H1 (cell line): ENCODE measurements at regions not wholly inside any gene's neighbourhood (a gene's known extent, or its start where the extent isn't known, plus 50 kb on each side); places are given as distances from the start of the nearest gene placed in this dataset.
A peak's percentile ranks its signal among the peaks of the same experiment; 100 is the strongest.

Experiments used
- CTCF ChIA-PET: fragments of 300-600 bp; sonication (Branson Sonifier 250); formaldehyde crosslinking; loops from one replicate; lab custom pipeline; 2021; ENCODE audit not compliant: partially characterized antibody; lab: Charles Lee
- POLR2A ChIA-PET: fragments of 300-600 bp; sonication (Branson Sonifier 250); formaldehyde crosslinking; loops from one replicate; lab custom pipeline; 2021; ENCODE audit warnings: inconsistent platforms; ENCODE audit not compliant: partially characterized antibody; lab: Charles Lee
- DNase-seq, 2 experiments: peaks; one replicate each; pipeline versions ENCODE4 v3.0.0 to v3.0.0-alpha.2; 2010 to 2022; ENCODE audit warnings: low spot score in 2 of 2, low read depth in 1 of 2, mixed read lengths in 1 of 2
- FAIRE-seq: peaks from 2 replicates; lab custom pipeline; 2011; peaks lifted over from hg19 to GRCh38; lab: Jason Lieb, UNC
- H2AFZ ChIP-seq: 2 replicates; pipeline ENCODE4 v1.8.1; 2012; ENCODE audit warnings: low read length, inconsistent platforms
- H2AK5ac ChIP-seq: 2 replicates; pipeline ENCODE4 v1.6.1; 2013; ENCODE audit warnings: low read depth, low read length
- H2BK120ac ChIP-seq: replicated peaks from 2 replicates; pipeline ENCODE3; 2013; ENCODE audit warnings: low read depth, low read length, inconsistent platforms
- H2BK12ac ChIP-seq: 2 replicates; pipeline ENCODE4 v1.6.1; 2013; ENCODE audit warnings: low read depth, low read length
- H2BK15ac ChIP-seq: 2 replicates; pipeline ENCODE4 v1.6.1; 2013; ENCODE audit warnings: low read length
- H2BK20ac ChIP-seq: 2 replicates; pipeline ENCODE4 v1.6.1; 2013; ENCODE audit warnings: low read length
- H2BK5ac ChIP-seq: 2 replicates; pipeline ENCODE4 v1.6.1; 2013; ENCODE audit warnings: low read depth, low read length
- H3K14ac ChIP-seq: 2 replicates; pipeline ENCODE4 v1.6.1; 2013; ENCODE audit warnings: inconsistent platforms; ENCODE audit not compliant: insufficient read length
- H3K18ac ChIP-seq: 2 replicates; pipeline ENCODE4 v1.6.1; 2013; ENCODE audit warnings: low read length; ENCODE audit errors: extremely low read depth
- H3K23ac ChIP-seq: 2 replicates; pipeline ENCODE4 v1.6.1; 2013; ENCODE audit warnings: inconsistent platforms; ENCODE audit not compliant: insufficient read length
- H3K23me2 ChIP-seq: 2 replicates; pipeline ENCODE4 v1.6.1; 2013; ENCODE audit warnings: low read depth, low read length
- H3K27ac ChIP-seq: 2 replicates; pipeline ENCODE4 v1.6.1; 2011; ENCODE audit warnings: low read depth, low read length, inconsistent platforms
- H3K27me3 ChIP-seq, 4 experiments: replicated peaks in 1 of 4; 1 replicate in 1 of 4; 2 replicates in 3 of 4; pipeline versions ENCODE4 v1.6.1 to v1.8.1; 2011 to 2013; ENCODE audit warnings: low read length in 3 of 4, mild to moderate bottlenecking in 3 of 4, inconsistent platforms in 2 of 4, mixed read lengths in 2 of 4, moderate library complexity in 1 of 4; ENCODE audit not compliant: control insufficient read depth in 3 of 4, insufficient read depth in 3 of 4; ENCODE audit errors: extremely low read depth in 1 of 4
- H3K36me3 ChIP-seq, 4 experiments: 2 replicates each; pipeline versions ENCODE4 v1.6.1 to v1.8.1; 2011 to 2013; ENCODE audit warnings: mild to moderate bottlenecking in 4 of 4, low read length in 3 of 4, moderate library complexity in 2 of 4, control low read depth in 1 of 4, inconsistent platforms in 1 of 4; ENCODE audit not compliant: insufficient read depth in 4 of 4, control insufficient read depth in 2 of 4
- H3K4ac ChIP-seq: replicated peaks from 2 replicates; pipeline ENCODE3; 2013; ENCODE audit warnings: low read length, low read depth, mixed read lengths, inconsistent platforms; ENCODE audit not compliant: insufficient read length
- H3K4me1 ChIP-seq, 4 experiments: replicated peaks in 1 of 4; 1 replicate in 1 of 4; 2 replicates in 3 of 4; pipeline versions ENCODE4 v1.6.1 to v1.8.1; 2011 to 2013; ENCODE audit warnings: low read length in 3 of 4, inconsistent platforms in 2 of 4, mixed read lengths in 1 of 4; ENCODE audit not compliant: insufficient read depth in 4 of 4, control insufficient read depth in 3 of 4
- H3K4me2 ChIP-seq, 2 experiments: 2 replicates each; pipeline versions ENCODE4 v1.6.1 to v1.8.1; 2011 to 2013; ENCODE audit warnings: low read depth in 2 of 2, low read length in 2 of 2, control low read depth in 1 of 2, inconsistent platforms in 1 of 2, mild to moderate bottlenecking in 1 of 2; ENCODE audit not compliant: insufficient read depth in 1 of 2
- H3K4me3 ChIP-seq, 4 experiments: fragments of 200-600, 300-600 bp in 1 of 4; sonication (generic), shearing (Covaris generic), sonication (Bioruptor Twin) in 1 of 4; 2 replicates each; pipeline versions ENCODE4 v1.5.1 to v1.8.1; 2011 to 2016; ENCODE audit warnings: low read length in 4 of 4, low read depth in 3 of 4, control low read depth in 2 of 4, inconsistent platforms in 2 of 4, mild to moderate bottlenecking in 2 of 4, mixed read lengths in 1 of 4, moderate library complexity in 1 of 4; ENCODE audit not compliant: insufficient read depth in 2 of 4; ENCODE audit errors: extremely low read depth in 1 of 4
- H3K56ac ChIP-seq: replicated peaks from 2 replicates; pipeline ENCODE3; 2013; ENCODE audit warnings: low read depth, mild to moderate bottlenecking, mixed read lengths, low read length, inconsistent platforms; ENCODE audit not compliant: insufficient read length
- H3K79me1 ChIP-seq: 2 replicates; pipeline ENCODE4 v1.6.1; 2013; ENCODE audit warnings: low read depth, low read length, control low read depth
- H3K79me2 ChIP-seq, 2 experiments: 2 replicates each; pipeline versions ENCODE4 v1.6.1 to v1.8.1; 2012 to 2013; ENCODE audit warnings: low read length in 2 of 2, mild to moderate bottlenecking in 2 of 2, inconsistent platforms in 1 of 2; ENCODE audit not compliant: insufficient read depth in 2 of 2, control insufficient read depth in 1 of 2
- H3K9ac ChIP-seq, 4 experiments: replicated peaks in 1 of 4; 1 replicate in 1 of 4; 2 replicates in 3 of 4; pipeline versions ENCODE4 v1.6.1 to v1.8.1; 2011 to 2013; ENCODE audit warnings: low read depth in 3 of 4, low read length in 3 of 4, control low read depth in 2 of 4, mild to moderate bottlenecking in 2 of 4, moderate library complexity in 2 of 4, inconsistent platforms in 1 of 4; ENCODE audit errors: extremely low read depth in 1 of 4
- H3K9me3 ChIP-seq, 2 experiments: 2 replicates each; pipeline versions ENCODE4 v1.6.1 to v1.8.1; 2012 to 2013; ENCODE audit warnings: mild to moderate bottlenecking in 2 of 2, moderate library complexity in 2 of 2, control low read depth in 1 of 2, inconsistent platforms in 1 of 2, low read depth in 1 of 2, low read length in 1 of 2, mixed read lengths in 1 of 2; ENCODE audit not compliant: insufficient read depth in 2 of 2
- H4K20me1 ChIP-seq, 2 experiments: replicated peaks in 1 of 2; 2 replicates each; pipeline versions ENCODE3 to v1.8.1; 2011 to 2013; ENCODE audit warnings: inconsistent platforms in 2 of 2, low read length in 2 of 2, mild to moderate bottlenecking in 1 of 2; ENCODE audit not compliant: insufficient read depth in 2 of 2, control insufficient read depth in 1 of 2
- H4K5ac ChIP-seq: 2 replicates; pipeline ENCODE4 v1.6.1; 2013; ENCODE audit warnings: low read length, low read depth, mixed read lengths, inconsistent platforms; ENCODE audit not compliant: insufficient read length
- H4K8ac ChIP-seq: 2 replicates; pipeline ENCODE4 v1.8.0; 2013; ENCODE audit warnings: mild to moderate bottlenecking, moderate library complexity, low read length, inconsistent platforms; ENCODE audit not compliant: insufficient read depth; ENCODE audit errors: extremely low read depth
- H4K91ac ChIP-seq: replicated peaks from 2 replicates; pipeline ENCODE3; 2013; ENCODE audit warnings: low read length, mixed read lengths, inconsistent platforms; ENCODE audit not compliant: insufficient read length
- CHD1 ChIP-seq: IDR thresholded peaks from 2 replicates; pipeline ENCODE4 v1.6.1; 2012; ENCODE audit warnings: low read depth, low read length, improper control_type of control experiment
- CREB1 ChIP-seq: IDR thresholded peaks from 2 replicates; pipeline ENCODE4 v1.6.1; 2012; ENCODE audit warnings: inconsistent platforms
- EZH2 ChIP-seq: fragments of 200-600 bp; sonication (generic); IDR thresholded peaks from 2 replicates; pipeline ENCODE4 v1.7.1; 2012; ENCODE audit warnings: low read depth, mild to moderate bottlenecking, moderate library complexity, low read length, inconsistent platforms; ENCODE audit not compliant: severe bottlenecking
- FOSL1 ChIP-seq: IDR thresholded peaks from 2 replicates; pipeline ENCODE4 v1.6.1; 2011; ENCODE audit warnings: mild to moderate bottlenecking, low read depth, low read length, moderate library complexity; ENCODE audit not compliant: insufficient read depth
- GTF2F1 ChIP-seq: IDR thresholded peaks from 2 replicates; pipeline ENCODE4 v1.6.1; 2012; ENCODE audit warnings: low read depth, low read length, improper control_type of control experiment, borderline replicate concordance
- JUND ChIP-seq: IDR thresholded peaks from 2 replicates; pipeline ENCODE4 v1.6.1; 2011; ENCODE audit warnings: mild to moderate bottlenecking, improper control_type of control experiment, low read length
- KDM1A ChIP-seq: fragments of 200-600, 300-600 bp; sonication (generic); IDR thresholded peaks from 2 replicates; pipeline ENCODE4 v1.7.1; 2016; ENCODE audit warnings: mild to moderate bottlenecking, low read length, borderline replicate concordance
- KDM5A ChIP-seq: fragments of 200-600 bp; IDR thresholded peaks from 2 replicates; pipeline ENCODE4 v1.7.1; 2012; ENCODE audit warnings: mild to moderate bottlenecking, low read length, inconsistent platforms, mixed read lengths
- SP1 ChIP-seq: IDR thresholded peaks from 2 replicates; pipeline ENCODE4 v1.6.1; 2011; ENCODE audit warnings: low read depth, low read length
- TAF1 ChIP-seq: IDR thresholded peaks from 2 replicates; pipeline ENCODE4 v1.6.1; 2011; ENCODE audit warnings: mild to moderate bottlenecking, low read depth, low read length
- TBP ChIP-seq: IDR thresholded peaks from 2 replicates; pipeline ENCODE4 v1.6.1; 2011; ENCODE audit warnings: low read depth, low read length, improper control_type of control experiment
- WGBS, 2 experiments: shearing (Covaris generic) in 1 of 2; methylation state at CpG; one replicate each; pipeline versions ENCODE4 v1.1.6 to v1.1.7; 2013 to 2015; ENCODE audit warnings: low lambda C conversion rate in 2 of 2, mixed read lengths in 2 of 2, inconsistent platforms in 1 of 2, low coverage in 1 of 2, missing lambda C conversion rate in 1 of 2; ENCODE audit not compliant: insufficient replicate concordance in 2 of 2, insufficient coverage in 1 of 2, insufficient read length in 1 of 2; ENCODE audit errors: extremely low coverage in 1 of 2, missing lambda C conversion rate in 1 of 2; 5-methylcytosine and 5-hydroxymethylcytosine counted together
- TF ChIP-seq, protein P1 (sequence below), 3 experiments: IDR thresholded peaks; 1 replicate in 2 of 3; 2 replicates in 1 of 3; pipeline versions ENCODE4 v1.5.1 to v1.6.1; 2011; ENCODE audit warnings: low read length in 3 of 3, mild to moderate bottlenecking in 3 of 3, inconsistent platforms in 2 of 3, low read depth in 1 of 3, moderate library complexity in 1 of 3; ENCODE audit not compliant: insufficient read depth in 1 of 3; ENCODE audit errors: control extremely low read depth in 1 of 3

DNA sequence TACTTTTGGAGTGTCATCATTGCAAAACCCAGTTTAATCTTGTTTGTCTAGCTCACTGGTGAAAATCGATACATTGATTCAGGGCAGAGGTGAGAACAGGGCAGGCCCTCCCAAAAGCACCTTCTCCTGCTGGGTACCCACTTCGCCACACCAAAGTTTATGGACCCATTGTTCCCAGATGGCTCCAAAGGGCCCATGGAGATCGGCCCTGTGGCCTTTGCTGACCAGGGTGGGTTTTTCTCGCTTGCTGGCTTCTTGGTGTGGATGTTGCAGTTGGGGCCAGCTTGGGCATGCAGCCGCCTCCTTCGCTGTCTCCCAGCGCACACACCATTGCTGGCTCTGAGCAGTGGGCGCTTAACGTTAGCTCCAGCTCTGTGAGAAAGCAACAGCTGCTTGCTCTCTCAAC is 178.1 kb upstream of the PDE10A start:
- peak overlapping the region; percentile 9 for H3K4ac ChIP-seq
- peaks cover 4% of the 10 kb centered on the region; the same call in 1 of the 2 replicates for H3K23me2 ChIP-seq
- no peak overlapping the region for H3K27ac ChIP-seq
- DNase-seq: no peak
- no peak overlapping the region for H3K4me3 ChIP-seq
- peak overlapping the region; percentile 60; the same call in 1 of the 2 replicates for H2AFZ ChIP-seq
- peak overlapping the region; percentile 89; the same call in 1 of the 2 replicates for H2BK20ac ChIP-seq
- ChIA-PET POLR2A (interaction anchor here (1.1 kb wide), 1 partner anchor 42 kb away, joined by 3 read pairs; no protein-coding TSS in a partner anchor), CTCF (interaction anchor here (0.9 to 4.4 kb wide), 7 partner anchors 9 to 118 kb away, joined by 3 to 20 read pairs (median 4); no protein-coding TSS in a partner anchor)
- H3K23ac ChIP-seq: no peak overlapping the region
- 0 out of 2 replicates have a peak overlapping the region, but pooled peaks have one; percentile 40 for H2BK15ac ChIP-seq
- H3K4me1 ChIP-seq: peaks cover 15 to 27% (median 24%) of the 10 kb centered on the region in 4 experiments
- H2AK5ac ChIP-seq: no peak overlapping the region
- peak overlapping the region; percentile 12 for H4K91ac ChIP-seq
- no peak overlapping the region for H3K4me2 ChIP-seq
- H3K9ac ChIP-seq: no peak overlapping the region
- no peaks in the 10 kb centered on the region for H3K36me3 ChIP-seq
- peak overlapping the region; percentile 82; the same call in 1 of the 2 replicates for H2BK5ac ChIP-seq
- H3K56ac ChIP-seq: no peak overlapping the region
- H2BK12ac ChIP-seq: peak overlapping the region; percentile 62; the same call in 1 of the 2 replicates
- whole genome bisulfite sequencing, 2 experiments: 80% methylated on average over 9 of the region's 9 CpGs; no CpG with 5 or more reads in 1 of the 2 experiments
- H4K8ac ChIP-seq: no peak overlapping the region; the same call in 1 of the 2 replicates
- H3K18ac ChIP-seq: peak overlapping the region; percentile 81
- no peaks in the 10 kb centered on the region for H3K27me3 ChIP-seq
- H3K14ac ChIP-seq: no peak overlapping the region
- H3K9me3 ChIP-seq: no peaks in the 10 kb centered on the region
- FAIRE-seq: no peak
- peak overlapping the region; percentile 47 for H2BK120ac ChIP-seq
- H4K5ac ChIP-seq: no peak overlapping the region
- no peaks in the 10 kb centered on the region for H3K79me1 ChIP-seq
- H4K20me1 ChIP-seq: no peaks in the 10 kb centered on the region
- no peaks in the 10 kb centered on the region for H3K79me2 ChIP-seq
- TF ChIP-seq EZH2: no peak
- TF ChIP-seq KDM1A: no peak
- no peak for TF ChIP-seq TAF1
- no peak for TF ChIP-seq TBP
- no peak for TF ChIP-seq GTF2F1
- no peak for TF ChIP-seq CHD1
- TF ChIP-seq, protein P1, sequence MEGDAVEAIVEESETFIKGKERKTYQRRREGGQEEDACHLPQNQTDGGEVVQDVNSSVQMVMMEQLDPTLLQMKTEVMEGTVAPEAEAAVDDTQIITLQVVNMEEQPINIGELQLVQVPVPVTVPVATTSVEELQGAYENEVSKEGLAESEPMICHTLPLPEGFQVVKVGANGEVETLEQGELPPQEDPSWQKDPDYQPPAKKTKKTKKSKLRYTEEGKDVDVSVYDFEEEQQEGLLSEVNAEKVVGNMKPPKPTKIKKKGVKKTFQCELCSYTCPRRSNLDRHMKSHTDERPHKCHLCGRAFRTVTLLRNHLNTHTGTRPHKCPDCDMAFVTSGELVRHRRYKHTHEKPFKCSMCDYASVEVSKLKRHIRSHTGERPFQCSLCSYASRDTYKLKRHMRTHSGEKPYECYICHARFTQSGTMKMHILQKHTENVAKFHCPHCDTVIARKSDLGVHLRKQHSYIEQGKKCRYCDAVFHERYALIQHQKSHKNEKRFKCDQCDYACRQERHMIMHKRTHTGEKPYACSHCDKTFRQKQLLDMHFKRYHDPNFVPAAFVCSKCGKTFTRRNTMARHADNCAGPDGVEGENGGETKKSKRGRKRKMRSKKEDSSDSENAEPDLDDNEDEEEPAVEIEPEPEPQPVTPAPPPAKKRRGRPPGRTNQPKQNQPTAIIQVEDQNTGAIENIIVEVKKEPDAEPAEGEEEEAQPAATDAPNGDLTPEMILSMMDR (IDR thresholded peaks at IDR 0.05; ENCODE audit: control extremely low read depth in 1 of 3, insufficient read depth in 1 of 3, low read depth in 1 of 3, low read length in 3 of 3): no peak
- no peak for TF ChIP-seq FOSL1
- TF ChIP-seq JUND: no peak
- no peak for TF ChIP-seq SP1
- TF ChIP-seq CREB1: no peak
- TF ChIP-seq KDM5A: no peak
